Ascending aorta (tissue), 2 donors: ENCODE measurements at regions not wholly inside any gene's neighbourhood (a gene's known extent, or its start where the extent isn't known, plus 50 kb on each side); places are given as distances from the start of the nearest gene placed in this dataset.
"Not testable (repeated sequence)": the region's sequence is repeated elsewhere in the genome, so short reads cannot be mapped to it uniquely, and the experiment has no call there.

Experiments used
- DNase-seq, 2 donors: peaks; one replicate each; pipeline ENCODE4 v3.0.0-alpha.2; 2019; ENCODE audit warnings: low spot score in 2 of 2
- H3K27ac ChIP-seq, 2 donors: fragments of 200-600 bp; sonication (generic); one replicate each; pipeline ENCODE4 v1.5.1; 2016 to 2017; ENCODE audit warnings: mild to moderate bottlenecking in 1 of 2
- H3K27me3 ChIP-seq: fragments of 200-600 bp; sonication (generic); one replicate; pipeline ENCODE4 v1.5.1; 2017
- H3K36me3 ChIP-seq, 2 donors: fragments of 200-600 bp; sonication (generic); one replicate each; pipeline ENCODE4 v1.5.1; 2016
- H3K4me1 ChIP-seq, 2 donors: fragments of 200-600 bp; sonication (generic); one replicate each; pipeline ENCODE4 v1.5.1; 2016 to 2017; ENCODE audit warnings: mild to moderate bottlenecking in 1 of 2
- H3K4me3 ChIP-seq, 2 donors: fragments of 200-600 bp; sonication (generic); one replicate each; pipeline ENCODE4 v1.5.1; 2016 to 2017; ENCODE audit warnings: mild to moderate bottlenecking in 1 of 2
- H3K9me3 ChIP-seq, 2 donors: fragments of 200-600 bp; sonication (generic); one replicate each; pipeline ENCODE4 v1.5.1; 2016
- intact Hi-C: fragments of 100-400 bp; cut with DNase I; formaldehyde crosslinking; loops from one replicate; pipeline ENCODE4 v1.15.1; 2023
- TF ChIP-seq, protein P1 (sequence below), 3 experiments: fragments of 200-600 bp in 2 of 3; fragments of 450-650 bp in 1 of 3; sonication (generic) in 2 of 3; IDR thresholded peaks; one replicate each; pipeline ENCODE4 v1.5.1; 2016 to 2019; ENCODE audit warnings: antibody characterized with exemption in 3 of 3, mild to moderate bottlenecking in 1 of 3, moderate library complexity in 1 of 3

- Histone ChIP-seq H3K36me3 (no peaks in the 10 kb centered on the region), H3K4me1 (no peaks in the 10 kb centered on the region), H3K27ac (no peak overlapping the region), H3K27me3 (no peaks in the 10 kb centered on the region), H3K9me3 (no peaks in the 10 kb centered on the region), H3K4me3 (no peak overlapping the region)
- DNase-seq = no peak
- TF ChIP-seq, protein P1, sequence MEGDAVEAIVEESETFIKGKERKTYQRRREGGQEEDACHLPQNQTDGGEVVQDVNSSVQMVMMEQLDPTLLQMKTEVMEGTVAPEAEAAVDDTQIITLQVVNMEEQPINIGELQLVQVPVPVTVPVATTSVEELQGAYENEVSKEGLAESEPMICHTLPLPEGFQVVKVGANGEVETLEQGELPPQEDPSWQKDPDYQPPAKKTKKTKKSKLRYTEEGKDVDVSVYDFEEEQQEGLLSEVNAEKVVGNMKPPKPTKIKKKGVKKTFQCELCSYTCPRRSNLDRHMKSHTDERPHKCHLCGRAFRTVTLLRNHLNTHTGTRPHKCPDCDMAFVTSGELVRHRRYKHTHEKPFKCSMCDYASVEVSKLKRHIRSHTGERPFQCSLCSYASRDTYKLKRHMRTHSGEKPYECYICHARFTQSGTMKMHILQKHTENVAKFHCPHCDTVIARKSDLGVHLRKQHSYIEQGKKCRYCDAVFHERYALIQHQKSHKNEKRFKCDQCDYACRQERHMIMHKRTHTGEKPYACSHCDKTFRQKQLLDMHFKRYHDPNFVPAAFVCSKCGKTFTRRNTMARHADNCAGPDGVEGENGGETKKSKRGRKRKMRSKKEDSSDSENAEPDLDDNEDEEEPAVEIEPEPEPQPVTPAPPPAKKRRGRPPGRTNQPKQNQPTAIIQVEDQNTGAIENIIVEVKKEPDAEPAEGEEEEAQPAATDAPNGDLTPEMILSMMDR (IDR thresholded peaks at IDR 0.05) = no peak
- intact Hi-C loops = no loop called here
Observed at GRCh38 chr13:74726206-74726605, 592.0 kb upstream of the KLF12 start.

- H3K27ac ChIP-seq, intact Hi-C loops, DNase-seq, H3K36me3 ChIP-seq, H3K9me3 ChIP-seq, H3K4me3 ChIP-seq, H3K4me1 ChIP-seq, H3K27me3 ChIP-seq: not testable (repeated sequence)
Observed at GRCh38 chr13:74718232-74718842, 584.1 kb upstream of the KLF12 start.

DNA sequence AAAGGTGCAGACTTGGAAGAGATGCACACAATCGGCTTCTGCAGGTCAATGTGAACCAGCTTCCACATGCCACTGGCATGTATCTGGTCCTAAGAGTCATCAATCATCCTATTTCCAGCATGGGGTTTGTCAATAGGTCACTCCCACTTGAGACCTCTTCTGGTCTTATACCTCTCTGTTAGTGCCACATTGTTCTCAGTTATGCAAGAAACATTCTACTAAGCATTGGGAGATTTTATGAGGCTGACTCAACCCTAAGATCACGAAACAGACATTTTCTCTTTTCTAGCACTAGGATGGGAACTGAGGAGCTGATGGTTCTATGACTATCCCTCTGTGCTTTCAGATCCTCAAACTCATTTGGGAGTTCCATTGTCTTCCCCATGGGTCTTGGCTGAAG lies 581.5 kb upstream of the KLF12 start:
- Histone ChIP-seq H3K27ac (no peak overlapping the region), H3K27me3 (no peaks in the 10 kb centered on the region), H3K9me3 (peaks cover 0 to 3% of the 10 kb centered on the region in 2 donors), H3K4me1 (no peaks in the 10 kb centered on the region), H3K36me3 (no peaks in the 10 kb centered on the region), H3K4me3 (no peak overlapping the region)
- DNase-seq = no peak
- TF ChIP-seq, protein P1 (IDR thresholded peaks at IDR 0.05) = no peak
- intact Hi-C loops = no loop called here

GRCh38 chr13:74710006-74710405 lies 575.8 kb upstream of the KLF12 start:
- no peaks in the 10 kb centered on the region for H3K36me3 ChIP-seq
- H3K4me3 ChIP-seq = no peak overlapping the region
- no peaks in the 10 kb centered on the region for H3K9me3 ChIP-seq
- no peaks in the 10 kb centered on the region for H3K27me3 ChIP-seq
- H3K4me1 ChIP-seq = no peaks in the 10 kb centered on the region
- no peak for DNase-seq
- TF ChIP-seq, protein P1 (IDR thresholded peaks at IDR 0.05) = no peak
- H3K27ac ChIP-seq = no peak overlapping the region
- intact Hi-C loops = no loop called here

DNA sequence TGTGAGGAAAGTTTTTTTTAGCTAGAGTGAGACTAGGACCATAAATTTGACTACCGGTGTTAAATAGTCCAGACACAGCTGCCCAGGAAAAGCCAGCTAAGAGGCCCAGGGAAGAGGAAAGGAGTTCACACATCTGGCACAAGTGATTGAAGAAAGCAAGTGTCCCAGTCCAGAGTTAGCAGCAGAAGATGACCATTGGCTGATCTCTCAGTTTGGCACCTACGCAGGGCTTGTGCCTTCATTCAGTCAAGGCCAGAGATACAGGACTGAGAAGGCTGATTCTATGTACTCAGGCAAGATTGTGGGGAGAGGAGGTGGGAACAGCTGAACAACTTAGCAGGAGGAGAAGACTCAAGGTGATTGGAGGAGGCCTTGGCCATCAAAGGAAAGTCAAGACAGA lies 575.0 kb upstream of the KLF12 start:
- no peak for DNase-seq
- TF ChIP-seq, protein P1 (IDR thresholded peaks at IDR 0.05) = no peak
- H3K27ac ChIP-seq = no peak overlapping the region
- H3K4me1 ChIP-seq = no peaks in the 10 kb centered on the region
- H3K27me3 ChIP-seq = no peaks in the 10 kb centered on the region
- H3K36me3 ChIP-seq = no peaks in the 10 kb centered on the region
- no peak overlapping the region for H3K4me3 ChIP-seq
- intact Hi-C loops = no loop called here
- H3K9me3 ChIP-seq = no peaks in the 10 kb centered on the region

DNA sequence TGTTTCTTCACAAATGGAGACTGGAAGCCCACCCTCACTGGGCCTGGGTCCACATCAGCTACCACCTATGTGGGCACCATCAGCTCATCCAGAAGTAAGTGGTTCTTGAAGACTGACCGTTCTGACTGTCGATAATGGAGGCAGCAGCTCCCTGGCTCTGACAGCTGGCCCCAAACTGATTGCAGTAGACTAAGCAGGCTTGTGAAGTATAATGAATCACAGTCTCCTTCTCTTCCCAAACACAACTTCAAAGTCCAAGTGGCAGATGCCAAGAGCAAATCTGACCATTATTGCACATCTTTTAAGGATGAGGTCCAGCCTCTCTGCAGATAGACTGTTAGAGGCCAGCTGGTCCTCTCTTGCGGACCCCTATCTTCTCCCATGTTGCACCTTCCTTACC lies 574.4 kb upstream of the KLF12 start:
- no peak overlapping the region for H3K4me3 ChIP-seq
- H3K27me3 ChIP-seq = no peaks in the 10 kb centered on the region
- no peak overlapping the region for H3K27ac ChIP-seq
- DNase-seq = no peak
- H3K4me1 ChIP-seq = no peaks in the 10 kb centered on the region
- H3K9me3 ChIP-seq = no peaks in the 10 kb centered on the region
- intact Hi-C loops = no loop called here
- H3K36me3 ChIP-seq = no peaks in the 10 kb centered on the region
- TF ChIP-seq, protein P1 (IDR thresholded peaks at IDR 0.05) = no peak
